NCI-H187 treated with DMSO at 0.1 percent for 48 hours (cell line): ENCODE measurements at regions not wholly inside any gene's neighbourhood (a gene's known extent, or its start where the extent isn't known, plus 50 kb on each side); places are given as distances from the start of the nearest gene placed in this dataset.

Experiments used
- DNase-seq: peaks from one replicate; lab custom pipeline; 2025; lab: John Stamatoyannopoulos, UW

GRCh38 chr2:194769030-194769429, 888.0 kb upstream of the SLC39A10 start:
- DNase-seq = no peak

GRCh38 chr2:194765723-194766122, 891.3 kb upstream of the SLC39A10 start:
- no peak for DNase-seq

GRCh38 chr2:194750926-194751325, 906.1 kb upstream of the SLC39A10 start:
- DNase-seq = no peak

- no peak for DNase-seq
Measured at GRCh38 chr2:194745557-194746146, 911.4 kb upstream of the SLC39A10 start.

GRCh38 chr2:194742706-194743105, 914.3 kb upstream of the SLC39A10 start:
- no peak for DNase-seq

GRCh38 chr2:194739217-194739616, 917.8 kb upstream of the SLC39A10 start:
- no peak for DNase-seq

GRCh38 chr2:194735837-194736542, 921.0 kb upstream of the SLC39A10 start:
- DNase-seq = no peak

- no peak for DNase-seq
Measured at GRCh38 chr2:194730266-194730665, 926.8 kb upstream of the SLC39A10 start.

- DNase-seq = no peak
Measured at GRCh38 chr2:194725169-194725568, 931.9 kb upstream of the SLC39A10 start.

- DNase-seq = no peak
Measured at GRCh38 chr2:194723446-194723845, 933.6 kb upstream of the SLC39A10 start.

GRCh38 chr2:194721227-194721626, 935.8 kb upstream of the SLC39A10 start:
- no peak for DNase-seq

GRCh38 chr2:194720462-194720861, 936.6 kb upstream of the SLC39A10 start:
- no peak for DNase-seq

- DNase-seq = no peak
Measured at GRCh38 chr2:194718881-194719280, 938.1 kb upstream of the SLC39A10 start.

- no peak for DNase-seq
Measured at GRCh38 chr2:194714541-194714940, 942.5 kb upstream of the SLC39A10 start.

GRCh38 chr2:194709840-194710239, 947.2 kb upstream of the SLC39A10 start:
- no peak for DNase-seq

- DNase-seq = no peak
Measured at GRCh38 chr2:194706179-194706578, 950.8 kb upstream of the SLC39A10 start.

- DNase-seq = no peak
Measured at GRCh38 chr2:194705398-194705797, 951.6 kb upstream of the SLC39A10 start.

- DNase-seq = no peak
Measured at GRCh38 chr2:194700726-194701125, 956.3 kb upstream of the SLC39A10 start.

- DNase-seq = no peak
Measured at GRCh38 chr2:194700116-194700515, 956.9 kb upstream of the SLC39A10 start.

- no peak for DNase-seq
Measured at GRCh38 chr2:194698012-194698411, 959.0 kb upstream of the SLC39A10 start.

GRCh38 chr2:194697439-194697838, 959.6 kb upstream of the SLC39A10 start:
- no peak for DNase-seq

GRCh38 chr2:194696690-194697089, 960.3 kb upstream of the SLC39A10 start:
- DNase-seq = no peak

GRCh38 chr2:194686569-194686968, 970.5 kb upstream of the SLC39A10 start:
- DNase-seq = no peak

GRCh38 chr2:194674043-194674442, 983.0 kb upstream of the SLC39A10 start:
- DNase-seq = no peak
